ENCODE measurements at regions not wholly inside any gene's neighbourhood (a gene's known extent, or its start where the extent isn't known, plus 50 kb on each side); places are given as distances from the start of the nearest gene placed in this dataset.

DNA sequence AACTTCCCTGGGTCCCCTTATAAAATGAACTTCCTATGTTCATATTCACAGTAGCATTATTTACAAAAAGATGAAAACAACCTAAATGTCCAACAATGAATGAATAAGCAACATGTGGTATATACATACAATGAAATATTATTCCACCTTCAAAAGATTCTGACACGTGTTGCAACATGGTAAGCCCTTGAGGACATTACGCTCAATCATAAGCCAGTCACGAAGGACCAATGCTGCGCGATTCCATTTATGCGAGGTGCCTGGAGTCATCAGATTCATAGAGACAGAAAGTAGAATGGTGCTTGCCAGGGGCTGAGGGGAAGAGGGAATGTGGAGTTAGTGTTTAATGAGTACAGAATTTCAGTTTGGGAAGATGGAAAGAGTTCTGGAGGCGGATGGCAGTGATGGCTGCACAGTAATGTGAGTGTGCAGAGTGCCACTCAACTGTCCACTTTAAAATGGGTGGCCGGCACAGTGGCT lies 88.8 kb upstream of the ALDH1A3 start:
- Mint-ChIP-seq H3K4me3 (no peak overlapping the region), H3K4me1 (no peaks in the 10 kb centered on the region), H3K27me3 (peaks cover 23% of the 10 kb centered on the region), H3K27ac (no peak overlapping the region), H3K9me3 (no peaks in the 10 kb centered on the region)
- no peak for ATAC-seq
- no peak for DNase-seq

DNA sequence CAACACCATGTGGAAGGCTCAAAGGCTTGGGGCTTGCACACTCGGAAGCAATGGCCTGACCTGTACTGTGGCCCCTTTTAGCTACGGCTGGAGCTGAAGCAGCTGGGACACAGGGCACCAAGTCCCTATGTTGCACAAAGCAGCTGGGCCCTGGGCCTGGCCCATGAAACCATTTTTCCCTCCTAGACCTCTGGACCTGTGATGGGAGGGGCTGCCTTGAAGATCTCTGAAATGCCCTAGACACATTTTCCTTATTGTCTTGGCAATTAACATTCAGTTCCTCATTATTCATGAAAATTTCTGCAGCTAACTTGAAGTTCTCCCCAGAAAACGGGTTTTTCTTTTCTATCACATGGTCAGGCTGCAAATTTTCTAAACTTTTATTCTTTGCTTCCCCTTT lies 85.6 kb upstream of the ALDH1A3 start:
- Mint-ChIP-seq H3K27ac (no peak overlapping the region), H3K27me3 (peaks cover 23% of the 10 kb centered on the region), H3K4me1 (no peaks in the 10 kb centered on the region), H3K4me3 (no peak overlapping the region), H3K9me3 (no peaks in the 10 kb centered on the region)
- no peak for DNase-seq
- no peak for ATAC-seq

DNA sequence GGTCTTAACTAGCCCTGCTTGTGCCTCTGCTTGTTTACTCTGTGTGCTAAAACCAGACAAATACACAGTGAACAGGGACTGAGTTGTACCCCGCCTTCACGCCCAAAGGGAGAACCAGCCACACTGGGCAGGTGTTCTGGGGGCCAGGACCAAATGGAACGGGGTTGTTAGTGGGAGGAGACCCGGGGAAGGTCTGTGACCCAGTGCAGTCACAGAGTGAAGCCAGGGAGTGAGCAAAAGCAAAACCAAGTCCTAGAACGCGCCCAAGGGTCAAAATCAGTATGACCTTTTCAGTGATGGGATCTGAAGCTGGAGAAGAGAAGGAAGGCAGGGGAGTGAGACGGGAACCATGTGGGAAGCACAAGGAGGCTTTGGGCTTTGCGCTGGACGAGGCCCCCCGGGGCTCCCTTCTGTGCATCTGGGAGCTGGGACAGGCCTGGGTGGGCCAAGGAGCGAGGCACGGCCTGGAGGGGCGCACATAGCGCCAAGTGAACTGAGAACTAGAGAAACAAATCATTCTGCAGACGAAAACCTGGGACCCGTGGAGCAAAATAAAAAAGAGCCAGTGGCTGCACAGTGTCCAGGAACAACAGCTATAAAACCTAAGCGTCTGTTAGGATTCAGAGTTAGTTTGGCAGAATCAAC lies 78.3 kb upstream of the ALDH1A3 start:
- no peak for DNase-seq
- no peaks in the 10 kb centered on the region for H3K4me1 Mint-ChIP-seq
- H3K9me3 Mint-ChIP-seq = no peaks in the 10 kb centered on the region
- peaks cover 7% of the 10 kb centered on the region for H3K27me3 Mint-ChIP-seq
- H3K4me3 Mint-ChIP-seq = no peak overlapping the region
- no peak for ATAC-seq
- no peak overlapping the region for H3K27ac Mint-ChIP-seq

DNA sequence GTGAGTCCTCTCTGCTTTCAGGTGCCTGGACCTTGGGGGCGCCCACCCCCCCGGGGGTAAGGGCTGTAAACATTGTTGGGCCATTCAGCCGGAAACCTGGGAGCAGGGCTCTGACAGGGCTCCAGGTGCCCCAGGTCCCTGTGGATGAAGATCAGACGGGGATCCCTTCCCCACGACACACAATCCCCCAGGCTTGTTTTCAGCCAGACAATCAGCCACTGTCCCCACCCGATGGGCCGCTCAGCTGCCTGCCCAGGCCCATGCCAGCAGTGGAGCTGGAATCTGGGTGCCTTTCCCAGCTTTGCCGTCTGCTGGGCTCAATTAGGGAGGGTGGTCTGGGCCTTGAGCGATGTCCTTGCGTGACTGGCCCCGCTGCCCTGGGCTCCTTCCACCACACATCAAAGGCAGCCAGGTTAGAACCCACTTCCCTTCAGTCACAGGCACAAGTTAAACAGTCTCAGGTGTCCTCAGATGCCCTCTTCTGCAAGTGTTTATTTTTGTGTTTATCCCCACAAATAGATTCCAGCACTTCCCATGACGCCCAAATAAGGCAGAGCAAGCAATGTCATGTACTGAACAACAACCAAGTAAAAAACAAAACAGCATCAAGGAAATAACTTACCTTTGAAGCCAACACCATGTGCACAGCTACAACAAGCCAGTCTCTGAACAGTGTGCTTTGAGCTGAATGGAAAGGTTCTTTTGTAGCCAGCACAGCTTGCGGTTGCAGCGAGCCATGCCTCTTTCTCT lies 77.0 kb upstream of the ALDH1A3 start:
- Mint-ChIP-seq H3K27me3 (peaks cover 7% of the 10 kb centered on the region), H3K4me3 (no peak overlapping the region), H3K27ac (no peak overlapping the region), H3K9me3 (no peaks in the 10 kb centered on the region), H3K4me1 (no peaks in the 10 kb centered on the region)
- DNase-seq (no peak), ATAC-seq (no peak)

- ATAC-seq = no peak
These were observed 76.5 kb upstream of the ALDH1A3 start for GRCh38 chr15:100803171-100803440.

DNA sequence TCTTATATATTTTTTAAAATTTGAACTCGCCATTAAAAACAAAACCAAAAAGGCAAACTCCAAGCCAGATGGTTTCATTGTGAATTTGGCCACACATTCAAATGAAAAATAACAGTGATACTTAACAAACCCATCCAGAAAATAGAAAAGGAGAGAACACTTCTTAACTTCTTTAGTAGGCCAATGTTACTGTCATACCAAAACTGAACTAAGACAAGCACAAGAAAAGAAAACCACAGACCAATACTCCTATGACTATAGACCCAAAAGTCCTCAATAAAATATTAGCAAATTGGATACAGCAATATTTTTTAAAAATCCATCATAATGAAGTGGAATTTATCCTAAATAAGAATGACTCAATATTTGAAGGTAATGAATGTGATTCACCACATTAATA lies 73.5 kb upstream of the ALDH1A3 start:
- ATAC-seq = no peak

More at GRCh38 chr15:100803171-100803440, 76.5 kb upstream of the ALDH1A3 start:
- no peak for DNase-seq
- Mint-ChIP-seq H3K4me1 (no peaks in the 10 kb centered on the region), H3K9me3 (peaks cover 0 to under 1% of the 10 kb centered on the region in 2 donors), H3K4me3 (no peak overlapping the region), H3K27me3 (peaks cover 7% of the 10 kb centered on the region), H3K27ac (no peak overlapping the region)

DNA sequence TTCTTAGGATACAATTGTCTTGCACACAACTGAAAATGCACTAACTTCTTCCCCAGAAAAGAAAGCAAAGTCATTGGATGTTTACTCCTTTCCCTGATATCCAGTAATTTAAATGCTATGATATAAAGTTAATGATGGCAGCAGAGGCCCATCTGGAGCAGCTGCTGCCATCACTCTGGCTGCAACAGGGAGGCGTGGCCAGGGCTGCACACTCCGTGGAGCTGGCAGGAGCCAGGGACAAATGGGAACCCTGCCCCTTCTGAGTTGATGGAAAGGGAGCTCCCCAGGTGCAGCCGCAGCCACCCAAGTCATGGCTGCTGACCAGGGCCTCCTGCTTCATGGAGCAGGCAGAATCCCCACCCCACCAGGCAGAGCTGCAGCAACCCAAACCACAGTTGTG lies 72.6 kb upstream of the ALDH1A3 start:
- peaks cover 0 to 11% of the 10 kb centered on the region in 2 donors for H3K9me3 Mint-ChIP-seq
- ATAC-seq (no peak), DNase-seq (no peak)
- H3K27ac Mint-ChIP-seq = no peak overlapping the region
- no peaks in the 10 kb centered on the region for H3K27me3 Mint-ChIP-seq
- H3K4me1 Mint-ChIP-seq = no peaks in the 10 kb centered on the region
- no peak overlapping the region for H3K4me3 Mint-ChIP-seq

More for the DNA sequence above, 73.5 kb upstream of the ALDH1A3 start:
- Mint-ChIP-seq H3K4me3 (no peak overlapping the region), H3K27ac (no peak overlapping the region), H3K9me3 (peaks cover 0 to 11% of the 10 kb centered on the region in 2 donors), H3K4me1 (no peaks in the 10 kb centered on the region), H3K27me3 (no peaks in the 10 kb centered on the region)
- no peak for DNase-seq

DNA sequence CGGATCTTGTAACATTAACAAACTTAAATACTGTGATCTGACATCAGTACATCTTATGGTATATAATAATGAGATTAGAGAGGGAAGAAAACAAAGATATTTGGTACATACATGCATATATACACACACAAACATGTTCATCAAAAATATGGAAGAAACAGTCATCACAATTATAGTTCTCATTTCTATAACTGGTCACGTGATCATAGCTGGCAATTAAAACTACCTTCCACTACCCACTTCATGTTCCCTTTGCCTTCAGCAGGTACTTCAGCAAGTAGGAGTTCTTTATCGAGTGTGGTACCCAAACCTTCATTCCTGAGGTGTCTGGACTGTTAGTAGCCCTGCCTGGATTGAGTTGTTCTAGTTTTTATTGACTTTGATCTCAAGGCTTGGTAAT lies 70.9 kb upstream of the ALDH1A3 start:
- no peaks in the 10 kb centered on the region for H3K4me1 Mint-ChIP-seq

GRCh38 chr15:100809151-100809550 lies 70.5 kb upstream of the ALDH1A3 start:
- DNase-seq = no peak
- Mint-ChIP-seq H3K4me1 (no peaks in the 10 kb centered on the region), H3K9me3 (peaks cover 0 to 11% of the 10 kb centered on the region in 2 donors), H3K27me3 (peaks cover 9% of the 10 kb centered on the region), H3K27ac (no peak overlapping the region), H3K4me3 (no peak overlapping the region)
- no peak for ATAC-seq

More for the DNA sequence above, 70.9 kb upstream of the ALDH1A3 start:
- H3K4me3 Mint-ChIP-seq = no peak overlapping the region
- DNase-seq (no peak), ATAC-seq (no peak)
- H3K9me3 Mint-ChIP-seq = peaks cover 0 to 11% of the 10 kb centered on the region in 2 donors
- peaks cover 8% of the 10 kb centered on the region for H3K27me3 Mint-ChIP-seq
- H3K27ac Mint-ChIP-seq = no peak overlapping the region

DNA sequence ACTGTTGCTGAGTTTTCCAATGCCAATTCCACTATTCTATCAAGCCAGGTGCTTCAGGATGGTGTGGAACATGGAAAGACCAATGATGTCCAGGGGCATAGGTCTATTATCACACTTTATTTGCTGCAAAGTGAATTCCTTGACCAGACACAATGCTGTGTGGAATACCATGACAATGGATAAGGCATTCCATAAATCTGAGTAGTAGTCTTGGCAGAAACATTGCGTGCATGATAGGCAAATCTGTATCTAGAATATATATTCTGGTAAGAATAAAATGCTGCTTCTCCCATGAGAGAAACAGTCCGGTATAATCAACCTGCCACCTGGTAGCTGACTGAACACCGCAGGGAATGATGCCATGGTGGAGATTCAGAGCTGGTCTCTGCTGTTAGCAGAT lies 70.0 kb upstream of the ALDH1A3 start:
- H3K27me3 Mint-ChIP-seq = peaks cover 9% of the 10 kb centered on the region
- DNase-seq (no peak), ATAC-seq (no peak)
- no peaks in the 10 kb centered on the region for H3K4me1 Mint-ChIP-seq
- H3K27ac Mint-ChIP-seq = no peak overlapping the region
- peaks cover 0 to 11% of the 10 kb centered on the region in 2 donors for H3K9me3 Mint-ChIP-seq
- H3K4me3 Mint-ChIP-seq = no peak overlapping the region

GRCh38 chr15:100810229-100810628 lies 69.4 kb upstream of the ALDH1A3 start:
- H3K27me3 Mint-ChIP-seq = peaks cover 9% of the 10 kb centered on the region
- peaks cover 0 to 11% of the 10 kb centered on the region in 2 donors for H3K9me3 Mint-ChIP-seq
- H3K27ac Mint-ChIP-seq = no peak overlapping the region
- no peak for ATAC-seq
- no peak for DNase-seq
- H3K4me3 Mint-ChIP-seq = no peak overlapping the region
- H3K4me1 Mint-ChIP-seq = no peaks in the 10 kb centered on the region

GRCh38 chr15:100810831-100811230 lies 68.8 kb upstream of the ALDH1A3 start:
- no peaks in the 10 kb centered on the region for H3K4me1 Mint-ChIP-seq
- peaks cover 5 to 15% of the 10 kb centered on the region in 2 donors for H3K9me3 Mint-ChIP-seq
- no peak overlapping the region for H3K27ac Mint-ChIP-seq
- peaks cover 9% of the 10 kb centered on the region for H3K27me3 Mint-ChIP-seq
- H3K4me3 Mint-ChIP-seq = no peak overlapping the region
- DNase-seq = no peak
- no peak for ATAC-seq

- Mint-ChIP-seq H3K4me1 (no peaks in the 10 kb centered on the region), H3K4me3 (no peak overlapping the region), H3K27ac (no peak overlapping the region), H3K27me3 (peaks cover 9% of the 10 kb centered on the region), H3K9me3 (peaks cover 11 to 24% of the 10 kb centered on the region in 2 donors)
- ATAC-seq = no peak
- no peak for DNase-seq
These were observed 66.8 kb upstream of the ALDH1A3 start for GRCh38 chr15:100812802-100813201.

DNA sequence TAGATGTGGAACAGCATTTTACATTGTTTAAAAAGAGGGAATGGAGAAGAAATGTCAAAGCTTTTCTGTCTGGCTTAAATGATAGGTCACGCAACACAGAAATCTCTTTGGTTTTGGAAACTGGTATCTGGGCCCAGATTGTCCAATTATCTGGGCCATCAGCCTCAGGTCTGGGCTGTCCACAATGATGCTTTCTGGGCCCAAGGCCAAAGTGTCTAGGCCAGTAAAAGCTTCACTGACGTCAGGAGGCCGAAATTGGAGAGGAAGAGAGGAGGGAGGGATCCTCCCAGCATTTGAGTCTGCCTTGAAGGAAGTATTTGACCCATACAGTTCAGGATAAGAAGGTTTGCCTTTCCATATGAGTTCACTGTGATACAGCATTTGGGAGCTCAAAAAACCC lies 60.7 kb upstream of the ALDH1A3 start:
- Mint-ChIP-seq H3K4me1 (no peaks in the 10 kb centered on the region), H3K27me3 (peaks cover 29% of the 10 kb centered on the region), H3K9me3 (peaks cover 13 to 16% of the 10 kb centered on the region in 2 donors), H3K4me3 (no peak overlapping the region), H3K27ac (no peak overlapping the region)
- DNase-seq (no peak), ATAC-seq (no peak)

GRCh38 chr15:100820528-100820927 lies 59.1 kb upstream of the ALDH1A3 start:
- Mint-ChIP-seq H3K27ac (no peak overlapping the region), H3K9me3 (peaks cover 12 to 14% of the 10 kb centered on the region in 2 donors), H3K4me1 (no peaks in the 10 kb centered on the region), H3K4me3 (no peak overlapping the region), H3K27me3 (peaks cover 41% of the 10 kb centered on the region)
- no peak for ATAC-seq
- no peak for DNase-seq

DNA sequence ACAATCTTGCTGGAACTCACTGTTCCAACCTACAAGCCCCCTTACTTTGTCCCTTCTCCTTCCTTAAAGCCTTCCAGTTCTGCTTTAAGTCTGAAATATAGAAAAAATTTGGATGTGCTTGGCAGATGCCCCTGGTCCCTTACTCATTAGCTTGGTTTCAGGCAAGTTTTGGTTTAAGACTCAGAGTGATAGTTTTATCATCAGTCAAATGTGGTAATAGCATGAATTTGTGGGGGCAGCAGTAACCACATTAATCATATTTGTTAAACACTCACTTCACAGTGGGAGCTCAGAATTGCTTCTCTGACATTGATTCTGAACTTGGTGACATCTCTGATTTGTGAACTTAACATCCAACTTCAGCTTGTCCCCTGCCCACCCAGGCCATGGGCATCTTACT lies 58.3 kb upstream of the ALDH1A3 start:
- peak; percentile 98 for ATAC-seq
- H3K27me3 Mint-ChIP-seq = peaks cover 49% of the 10 kb centered on the region
- peaks cover 5 to 8% of the 10 kb centered on the region in 2 donors for H3K9me3 Mint-ChIP-seq
- H3K27ac Mint-ChIP-seq = no peak overlapping the region
- H3K4me3 Mint-ChIP-seq = no peak overlapping the region
- DNase-seq = peak; percentile 7 to 17
- H3K4me1 Mint-ChIP-seq = no peaks in the 10 kb centered on the region
